HG02938 (cell line): ENCODE measurements at regions not wholly inside any gene's neighbourhood (a gene's known extent, or its start where the extent isn't known, plus 50 kb on each side); places are given as distances from the start of the nearest gene placed in this dataset.
"Not testable (repeated sequence)": the region's sequence is repeated elsewhere in the genome, so short reads cannot be mapped to it uniquely, and the experiment has no call there.

Experiments
- ATAC-seq: cut with Tn5 transposase; IDR thresholded peaks from one replicate; pipeline ENCODE4 v1.9.1; 2021; ENCODE audit warnings: mild to moderate bottlenecking, moderate library complexity; ENCODE audit not compliant: unreplicated experiment

GRCh38 chr5:123294544-123294943 is 128.7 kb downstream of the CEP120 start:
- peak; percentile 71 for ATAC-seq

- ATAC-seq, result no peak
Observed at GRCh38 chr5:123289210-123289609, 134.0 kb downstream of the CEP120 start.

- no peak for ATAC-seq
Observed at GRCh38 chr5:123287881-123288280, 135.3 kb downstream of the CEP120 start.

GRCh38 chr5:123286891-123287290 is 136.3 kb downstream of the CEP120 start:
- ATAC-seq, result no peak

GRCh38 chr5:123285122-123286023 is 137.8 kb downstream of the CEP120 start:
- no peak for ATAC-seq

- ATAC-seq, result no peak
Observed at GRCh38 chr5:123283499-123283898, 139.7 kb downstream of the CEP120 start.

GRCh38 chr5:123283031-123283430 is 140.2 kb downstream of the CEP120 start:
- no peak for ATAC-seq

GRCh38 chr5:123282444-123282843 is 140.8 kb downstream of the CEP120 start:
- no peak for ATAC-seq

GRCh38 chr5:123280854-123281253 is 142.3 kb downstream of the CEP120 start:
- not testable (repeated sequence) for ATAC-seq

- no peak for ATAC-seq
Observed at GRCh38 chr5:123279136-123279535, 144.1 kb downstream of the CEP120 start.

GRCh38 chr5:123278284-123278683 is 144.9 kb downstream of the CEP120 start:
- ATAC-seq, result no peak

- no peak for ATAC-seq
Observed at GRCh38 chr5:123273984-123274383, 149.2 kb downstream of the CEP120 start.

- ATAC-seq, result no peak
Observed at GRCh38 chr5:123273095-123273494, 150.1 kb downstream of the CEP120 start.

GRCh38 chr5:123269851-123270250 is 153.4 kb downstream of the CEP120 start:
- no peak for ATAC-seq

GRCh38 chr5:123269436-123269835 is 153.8 kb downstream of the CEP120 start:
- ATAC-seq, result no peak

- no peak for ATAC-seq
Observed at GRCh38 chr5:123266365-123266764, 156.8 kb downstream of the CEP120 start.

- no peak for ATAC-seq
Observed at GRCh38 chr5:123265551-123265950, 157.7 kb downstream of the CEP120 start.

GRCh38 chr5:123264394-123264793 is 158.8 kb downstream of the CEP120 start:
- no peak for ATAC-seq

- ATAC-seq, result no peak
Observed at GRCh38 chr5:123263859-123264258, 159.3 kb downstream of the CEP120 start.

GRCh38 chr5:123262216-123262823 is 160.9 kb downstream of the CEP120 start:
- no peak for ATAC-seq

- ATAC-seq, result no peak
Observed at GRCh38 chr5:123261752-123262151, 161.5 kb downstream of the CEP120 start.

GRCh38 chr5:123249446-123249845 is 160.4 kb downstream of the PRDM6 start:
- no peak for ATAC-seq
